GM12878 (cell line): ENCODE measurements at regions not wholly inside any gene's neighbourhood (a gene's known extent, or its start where the extent isn't known, plus 50 kb on each side); places are given as distances from the start of the nearest gene placed in this dataset.

Experiments used
- ATAC-seq: fragments of 200-7000 bp; cut with Tn5 transposase; 3 replicates; pipeline ENCODE4 v1.9.1; 2020; ENCODE audit warnings: mild to moderate bottlenecking, moderate library complexity
- BruUV-seq: library from RNA; stranded (reverse); fragments of 400-500 nt; replicated peaks from 2 replicates; lab custom pipeline; 2021; lab: Mats Ljungman, UMichigan
- CTCF ChIA-PET: fragments of 300-600 bp; sonication (Branson Sonifier 250); formaldehyde crosslinking; extraction: SDS; loops from one replicate; lab custom pipeline; 2021; ENCODE audit warnings: inconsistent platforms; lab: Yijun Ruan, JAX
- POLR2A ChIA-PET: fragments of 350-600 bp; formaldehyde crosslinking; extraction: SDS; loops from one replicate; lab custom pipeline; 2021; ENCODE audit warnings: inconsistent platforms; lab: Charles Lee
- RAD21 ChIA-PET: fragments of 300-600 bp; sonication (Branson Sonifier 250); formaldehyde crosslinking; loops from one replicate; lab custom pipeline; 2023; ENCODE audit warnings: antibody characterized with exemption; ENCODE audit not compliant: unreplicated experiment; lab: Charles Lee
- SMC1A ChIA-PET: fragments of 300-600 bp; sonication (Branson Sonifier 250); formaldehyde crosslinking; loops from one replicate; lab custom pipeline; 2023; ENCODE audit not compliant: unreplicated experiment, uncharacterized antibody; lab: Charles Lee
- DNase-seq: peaks from one replicate; pipeline ENCODE4 v3.0.0-alpha.2; 2011; ENCODE audit warnings: low read depth, low spot score
- FAIRE-seq: peaks from 3 replicates; lab custom pipeline; 2011; peaks lifted over from hg19 to GRCh38; lab: Jason Lieb, UNC
- H2AFZ ChIP-seq: 2 replicates; pipeline ENCODE4 v1.6.0; 2011; ENCODE audit warnings: low read depth, low read length, control low read depth; ENCODE audit not compliant: control insufficient read depth
- H3K27ac ChIP-seq: 2 replicates; pipeline ENCODE4 v1.5.1; 2011; ENCODE audit warnings: control low read depth; ENCODE audit not compliant: control insufficient read depth, insufficient read depth
- H3K27me3 ChIP-seq, 2 experiments: replicated peaks in 1 of 2; 2 replicates each; pipeline versions ENCODE4 v1.6.0 to v1.6.1; 2011; ENCODE audit warnings: low read length in 1 of 2; ENCODE audit not compliant: control insufficient read depth in 2 of 2, insufficient read depth in 2 of 2
- H3K36me3 ChIP-seq, 2 experiments: 2 replicates each; pipeline ENCODE4 v1.5.1; 2011; ENCODE audit warnings: low read length in 1 of 2; ENCODE audit not compliant: control insufficient read depth in 2 of 2, insufficient read depth in 2 of 2
- H3K4me1 ChIP-seq: 2 replicates; pipeline ENCODE4 v1.6.1; 2011; ENCODE audit warnings: mild to moderate bottlenecking, low read length, moderate library complexity, mixed read lengths; ENCODE audit not compliant: control insufficient read depth, insufficient read depth
- H3K4me2 ChIP-seq: 2 replicates; pipeline ENCODE4 v1.6.0; 2011; ENCODE audit warnings: control low read depth; ENCODE audit not compliant: control insufficient read depth, insufficient read depth
- H3K4me3 ChIP-seq: fragments of 200-600 bp; sonication (generic); 2 replicates; pipeline ENCODE4 v1.5.1; 2016
- H3K79me2 ChIP-seq: 2 replicates; pipeline ENCODE4 v1.6.0; 2011; ENCODE audit warnings: low read length; ENCODE audit not compliant: control insufficient read depth, insufficient read depth
- H3K9ac ChIP-seq: 2 replicates; pipeline ENCODE4 v1.8.0; 2011; ENCODE audit warnings: low read length, control low read depth, mixed read lengths; ENCODE audit not compliant: control insufficient read depth, insufficient read depth
- H3K9me3 ChIP-seq: replicated peaks from 3 replicates; pipeline ENCODE4 v1.5.1; 2011; ENCODE audit warnings: mild to moderate bottlenecking, low read length; ENCODE audit not compliant: control insufficient read depth, insufficient read depth
- H4K20me1 ChIP-seq: 2 replicates; pipeline ENCODE4 v1.6.0; 2011; ENCODE audit not compliant: control insufficient read depth, insufficient read depth
- BCL3 ChIP-seq: IDR thresholded peaks from 2 replicates; pipeline ENCODE4 v1.6.1; 2011; ENCODE audit warnings: borderline replicate concordance, low read depth, mild to moderate bottlenecking, moderate library complexity, low read length; ENCODE audit not compliant: insufficient read depth, poor library complexity, severe bottlenecking
- CEBPB ChIP-seq, 2 experiments: fragments of 150-350 bp in 1 of 2; IDR thresholded peaks; 2 replicates each; pipeline ENCODE4 v1.6.1; 2012 to 2014; ENCODE audit warnings: low read depth in 2 of 2, low read length in 2 of 2, borderline replicate concordance in 1 of 2, inconsistent platforms in 1 of 2
- CHD4 ChIP-seq: fragments of 200-600 bp; sonication (generic); IDR thresholded peaks from 2 replicates; pipeline ENCODE4 v1.6.1; 2016; ENCODE audit warnings: mild to moderate bottlenecking
- CREM ChIP-seq: IDR thresholded peaks from 2 replicates; pipeline ENCODE4 v1.6.1; 2014; ENCODE audit warnings: antibody characterized with exemption, low read depth
- FOXK2 ChIP-seq: fragments of 450-650 bp; IDR thresholded peaks from 2 replicates; pipeline ENCODE4 v1.6.1; 2017; ENCODE audit warnings: mild to moderate bottlenecking, moderate library complexity
- MYB ChIP-seq: fragments of 150-350 bp; IDR thresholded peaks from 2 replicates; pipeline ENCODE4 v1.6.1; 2014; ENCODE audit warnings: mild to moderate bottlenecking, low read depth, low read length, borderline replicate concordance
- POLR2AphosphoS5 ChIP-seq: IDR thresholded peaks from 2 replicates; pipeline ENCODE4 v1.6.1; 2011; ENCODE audit warnings: mild to moderate bottlenecking, low read length, inconsistent platforms
- RB1 ChIP-seq: fragments of 450-650 bp; formaldehyde crosslinking; IDR thresholded peaks from 2 replicates; pipeline ENCODE4 v1.6.1; 2017; ENCODE audit warnings: mild to moderate bottlenecking, borderline replicate concordance
- RELB ChIP-seq: fragments of 450-650 bp; IDR thresholded peaks from 2 replicates; pipeline ENCODE4 v1.6.1; 2017; ENCODE audit warnings: low read depth, mild to moderate bottlenecking, moderate library complexity
- SIN3A ChIP-seq: IDR thresholded peaks from 2 replicates; pipeline ENCODE4 v1.6.1; 2012; ENCODE audit warnings: low read depth, low read length, improper control_type of control experiment
- SIX5 ChIP-seq: IDR thresholded peaks from 2 replicates; pipeline ENCODE4 v1.6.1; 2011; ENCODE audit warnings: mild to moderate bottlenecking, low read depth, low read length, moderate library complexity; ENCODE audit not compliant: severe bottlenecking
- SMAD1 ChIP-seq: fragments of 450-650 bp; IDR thresholded peaks from 2 replicates; pipeline ENCODE4 v1.6.1; 2018; ENCODE audit warnings: mild to moderate bottlenecking, low read depth; ENCODE audit not compliant: partially characterized antibody
- SRF ChIP-seq, 2 experiments: IDR thresholded peaks; 2 replicates each; pipeline ENCODE4 v1.6.1; 2011; ENCODE audit warnings: low read depth in 2 of 2, low read length in 2 of 2, mild to moderate bottlenecking in 1 of 2, moderate library complexity in 1 of 2
- STAT1 ChIP-seq: fragments of 450-650 bp; conservative IDR thresholded peaks from 2 replicates; pipeline ENCODE4 v1.6.1; 2014; ENCODE audit warnings: antibody characterized with exemption, mild to moderate bottlenecking
- TBL1XR1 ChIP-seq: IDR thresholded peaks from 2 replicates; pipeline ENCODE4 v1.6.1; 2012; ENCODE audit warnings: low read depth, low read length, improper control_type of control experiment
- ZBTB33 ChIP-seq: fragments of 450-650 bp; IDR thresholded peaks from 2 replicates; pipeline ENCODE4 v1.6.1; 2017; ENCODE audit warnings: mild to moderate bottlenecking
- ZNF274 ChIP-seq: IDR thresholded peaks from one replicate; pipeline ENCODE4 v1.8.0; 2011; ENCODE audit not compliant: insufficient read length, insufficient read depth
- WGBS: methylation state at CpG from one replicate; pipeline ENCODE4 v1.1.6; 2016; ENCODE audit warnings: low lambda C conversion rate; ENCODE audit not compliant: insufficient replicate concordance, insufficient coverage; ENCODE audit errors: missing lambda C conversion rate; 5-methylcytosine and 5-hydroxymethylcytosine counted together
- in situ Hi-C: fragments of 300-500 bp; cut with MboI; formaldehyde crosslinking; loops from 9 replicates; pipeline ENCODE4 v1.14.3; 2018; ENCODE audit warnings: mixed read lengths
- intact Hi-C: fragments of 100-400 bp; cut with micrococcal nuclease; formaldehyde crosslinking; loops from one replicate; pipeline ENCODE4 v1.14.2; 2022; ENCODE audit not compliant: unreplicated experiment
- TF ChIP-seq, protein P1 (sequence below): fragments of 450-650 bp; IDR thresholded peaks from 2 replicates; pipeline ENCODE4 v1.6.1; 2014; ENCODE audit warnings: mild to moderate bottlenecking

- H3K4me2 ChIP-seq = no peak overlapping the region
- no peaks in the 10 kb centered on the region for H3K4me1 ChIP-seq
- no TSS peak for BruUV-seq
- no peak overlapping the region for H3K27ac ChIP-seq
- ATAC-seq (no peak), DNase-seq (no peak), FAIRE-seq (no peak)
- no peaks in the 10 kb centered on the region for H3K27me3 ChIP-seq
- CTCF ChIA-PET = no interaction called here
- RAD21 ChIA-PET = no interaction called here
- no peaks in the 10 kb centered on the region for H3K9me3 ChIP-seq
- H3K9ac ChIP-seq = no peak overlapping the region
- H3K4me3 ChIP-seq = no peak overlapping the region
- SMC1A ChIA-PET = no interaction called here
- H3K36me3 ChIP-seq = no peaks in the 10 kb centered on the region
- 0% methylated on average over 2 of the region's 2 CpGs for WGBS
- H4K20me1 ChIP-seq = no peaks in the 10 kb centered on the region
- no peak overlapping the region for H2AFZ ChIP-seq
- intact Hi-C loops = no loop called here
- H3K79me2 ChIP-seq = no peaks in the 10 kb centered on the region
- in situ Hi-C loops = no loop called here
- POLR2A ChIA-PET = no interaction called here
- no peak for TF ChIP-seq SIX5
- no peak for TF ChIP-seq CREM
- TF ChIP-seq STAT1 = no peak
- TF ChIP-seq TBL1XR1 = no peak
- no peak for TF ChIP-seq RELB
- TF ChIP-seq ZNF274 = no peak
- TF ChIP-seq CEBPB (IDR thresholded peaks at IDR 0.05; ENCODE audit: borderline replicate concordance in 1 of 2, low read depth in 2 of 2, low read length in 2 of 2) = no peak
- TF ChIP-seq, protein P1, sequence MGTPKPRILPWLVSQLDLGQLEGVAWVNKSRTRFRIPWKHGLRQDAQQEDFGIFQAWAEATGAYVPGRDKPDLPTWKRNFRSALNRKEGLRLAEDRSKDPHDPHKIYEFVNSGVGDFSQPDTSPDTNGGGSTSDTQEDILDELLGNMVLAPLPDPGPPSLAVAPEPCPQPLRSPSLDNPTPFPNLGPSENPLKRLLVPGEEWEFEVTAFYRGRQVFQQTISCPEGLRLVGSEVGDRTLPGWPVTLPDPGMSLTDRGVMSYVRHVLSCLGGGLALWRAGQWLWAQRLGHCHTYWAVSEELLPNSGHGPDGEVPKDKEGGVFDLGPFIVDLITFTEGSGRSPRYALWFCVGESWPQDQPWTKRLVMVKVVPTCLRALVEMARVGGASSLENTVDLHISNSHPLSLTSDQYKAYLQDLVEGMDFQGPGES = no peak
- no peak for TF ChIP-seq ZBTB33
- TF ChIP-seq SMAD1 = no peak
- TF ChIP-seq RB1 = no peak
- TF ChIP-seq SRF (IDR thresholded peaks at IDR 0.05; ENCODE audit: low read depth in 2 of 2, low read length in 2 of 2) = no peak
- TF ChIP-seq SIN3A = no peak
- TF ChIP-seq POLR2AphosphoS5 = no peak
- TF ChIP-seq BCL3 = no peak
- TF ChIP-seq MYB = no peak
- TF ChIP-seq CHD4 = no peak
- no peak for TF ChIP-seq FOXK2
Measured at GRCh38 chr4:92104506-92104905, 199.3 kb upstream of the GRID2 start.
